ENCODE measurements at regions not wholly inside any gene's neighbourhood (a gene's known extent, or its start where the extent isn't known, plus 50 kb on each side); places are given as distances from the start of the nearest gene placed in this dataset.

DNA sequence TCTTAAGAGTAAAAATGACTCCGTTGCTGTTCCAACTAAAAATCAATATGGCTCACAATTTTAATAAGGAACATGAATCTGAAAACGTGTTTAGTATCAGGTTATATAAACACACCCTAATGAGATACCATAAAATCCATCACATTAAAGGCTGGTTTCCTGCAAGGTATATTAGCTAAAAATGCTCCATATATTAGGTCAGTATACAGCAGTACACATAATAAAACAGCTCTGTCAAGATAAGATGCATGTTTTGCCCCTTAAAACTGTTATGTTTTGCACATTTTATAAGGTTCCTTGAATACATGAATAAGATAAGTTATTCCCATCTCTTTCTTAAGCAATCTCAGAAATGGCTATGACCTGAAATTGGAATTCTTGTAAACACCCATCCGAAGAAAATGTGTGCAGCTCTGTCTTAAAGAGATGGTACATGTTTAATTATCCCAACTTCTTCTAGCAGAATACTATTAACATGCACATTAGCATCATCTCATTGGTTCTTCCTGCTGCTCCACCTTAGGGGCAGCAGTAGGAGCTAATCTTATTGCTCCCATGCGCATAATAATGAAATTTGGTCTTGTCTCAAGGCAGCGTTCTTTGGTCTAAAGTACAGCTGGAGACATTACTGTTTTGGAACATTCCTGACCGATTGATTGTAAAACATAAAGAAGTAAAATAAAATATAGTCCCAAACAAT lies 836.1 kb upstream of the FANCL start:
- TF ChIP-seq, protein P1, sequence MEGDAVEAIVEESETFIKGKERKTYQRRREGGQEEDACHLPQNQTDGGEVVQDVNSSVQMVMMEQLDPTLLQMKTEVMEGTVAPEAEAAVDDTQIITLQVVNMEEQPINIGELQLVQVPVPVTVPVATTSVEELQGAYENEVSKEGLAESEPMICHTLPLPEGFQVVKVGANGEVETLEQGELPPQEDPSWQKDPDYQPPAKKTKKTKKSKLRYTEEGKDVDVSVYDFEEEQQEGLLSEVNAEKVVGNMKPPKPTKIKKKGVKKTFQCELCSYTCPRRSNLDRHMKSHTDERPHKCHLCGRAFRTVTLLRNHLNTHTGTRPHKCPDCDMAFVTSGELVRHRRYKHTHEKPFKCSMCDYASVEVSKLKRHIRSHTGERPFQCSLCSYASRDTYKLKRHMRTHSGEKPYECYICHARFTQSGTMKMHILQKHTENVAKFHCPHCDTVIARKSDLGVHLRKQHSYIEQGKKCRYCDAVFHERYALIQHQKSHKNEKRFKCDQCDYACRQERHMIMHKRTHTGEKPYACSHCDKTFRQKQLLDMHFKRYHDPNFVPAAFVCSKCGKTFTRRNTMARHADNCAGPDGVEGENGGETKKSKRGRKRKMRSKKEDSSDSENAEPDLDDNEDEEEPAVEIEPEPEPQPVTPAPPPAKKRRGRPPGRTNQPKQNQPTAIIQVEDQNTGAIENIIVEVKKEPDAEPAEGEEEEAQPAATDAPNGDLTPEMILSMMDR (IDR thresholded peaks at IDR 0.05; ENCODE audit: low read length), result no peak
- no peak for TF ChIP-seq EZH2 (IDR thresholded peaks at IDR 0.05; ENCODE audit: borderline replicate concordance, low read length)

Data from OCI-LY1 (cell line).